ENCODE measurements at regions not wholly inside any gene's neighbourhood (a gene's known extent, or its start where the extent isn't known, plus 50 kb on each side); places are given as distances from the start of the nearest gene placed in this dataset.
A peak's percentile ranks its signal among the peaks of the same experiment; 100 is the strongest.
"Not testable (repeated sequence)": the region's sequence is repeated elsewhere in the genome, so short reads cannot be mapped to it uniquely, and the experiment has no call there.

- no peak for DNase-seq (ENCODE audit: low read depth, low spot score)
Measured at GRCh38 chr21:38613686-38614085, 115.4 kb upstream of the ERG start.

DNA sequence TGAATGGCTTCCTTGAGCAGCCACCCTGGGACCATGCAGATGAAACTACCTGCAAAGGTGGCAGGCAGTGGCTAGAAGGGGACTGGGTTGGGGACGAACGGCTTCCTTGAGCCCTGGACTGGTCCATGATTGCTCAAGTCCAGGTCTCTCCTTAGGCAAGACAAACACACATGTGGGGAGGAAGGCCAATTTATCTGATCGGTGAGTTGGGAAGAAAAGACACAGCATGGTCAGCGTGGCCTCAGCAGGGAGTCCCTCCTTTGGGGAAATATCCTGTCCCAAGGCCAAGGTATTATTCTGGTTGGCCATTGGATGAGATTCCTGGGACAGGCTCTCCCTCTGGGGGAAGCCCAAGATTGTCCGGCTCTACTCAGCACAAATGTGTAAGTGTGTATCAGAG is 116.3 kb upstream of the ERG start:
- no peak for DNase-seq (ENCODE audit: low read depth, low spot score)

- no peak for DNase-seq (ENCODE audit: low read depth, low spot score)
Measured at GRCh38 chr21:38619480-38619879, 121.2 kb upstream of the ERG start.

GRCh38 chr21:38619992-38620479 is 121.8 kb upstream of the ERG start:
- DNase-seq (ENCODE audit: low read depth, low spot score) = peak; percentile 12

DNA sequence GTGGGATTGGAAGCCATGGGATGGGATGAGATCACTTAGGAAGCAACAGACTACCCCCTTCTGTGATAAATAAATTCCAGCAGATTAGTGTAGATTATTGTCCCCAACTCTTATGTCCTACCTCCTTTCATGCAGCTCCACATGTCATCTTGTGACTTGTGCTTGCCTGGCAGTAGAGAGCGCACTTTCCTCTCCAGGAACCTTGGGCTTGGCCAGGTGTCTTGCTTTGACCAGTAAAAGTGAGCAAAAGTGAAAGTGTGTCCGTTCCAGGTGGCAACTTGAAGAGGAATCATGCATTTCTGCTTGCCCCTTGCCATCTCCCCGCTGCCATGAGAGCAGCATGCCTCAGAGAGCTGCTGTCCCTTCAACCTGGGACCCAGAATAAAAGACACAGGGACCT is 122.9 kb upstream of the ERG start:
- no peak for DNase-seq (ENCODE audit: low read depth, low spot score)

DNA sequence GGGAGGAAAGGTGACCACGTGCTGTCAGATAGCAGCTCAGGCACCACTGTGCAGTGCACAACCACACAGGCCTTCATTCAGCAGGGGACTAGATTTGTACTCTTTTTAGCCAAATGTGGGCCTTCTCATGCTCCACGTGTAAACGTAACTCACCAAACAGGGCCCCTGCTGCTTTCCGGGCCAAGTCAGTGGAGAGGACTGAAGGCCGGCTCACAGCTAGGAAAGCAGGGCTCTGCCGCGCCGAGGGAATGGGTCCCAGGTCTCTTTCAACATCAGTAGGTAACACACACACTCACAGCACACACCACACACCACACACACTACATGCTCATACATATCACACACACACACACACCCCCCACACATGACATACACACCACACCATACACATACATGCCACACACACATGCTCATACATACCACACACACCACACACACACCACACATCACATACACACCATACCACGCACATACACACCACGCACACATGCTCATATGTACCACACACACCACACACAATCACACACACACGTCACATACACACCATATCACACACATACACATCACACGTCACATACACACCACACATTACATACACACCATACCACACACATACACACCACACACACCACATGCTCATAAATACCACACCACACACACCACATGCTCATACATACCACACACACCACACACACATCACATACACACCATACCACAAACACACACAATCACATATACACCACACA is 124.0 kb upstream of the ERG start:
- no peak for DNase-seq (ENCODE audit: low read depth, low spot score)

DNA sequence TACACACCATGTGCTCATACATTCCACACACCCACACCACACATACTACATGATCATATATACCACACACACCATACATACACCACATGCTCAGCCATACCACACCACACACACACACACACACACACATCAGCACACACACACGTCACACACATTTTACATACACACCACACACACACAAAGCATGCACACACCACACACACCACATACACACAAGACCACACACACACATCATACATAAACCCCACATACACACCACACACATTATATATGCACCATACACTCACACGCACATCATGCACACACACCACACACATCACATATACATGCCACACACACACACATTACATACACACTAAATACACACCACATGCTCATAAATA is 124.5 kb upstream of the ERG start:
- no peak for DNase-seq (ENCODE audit: low read depth, low spot score)

DNA sequence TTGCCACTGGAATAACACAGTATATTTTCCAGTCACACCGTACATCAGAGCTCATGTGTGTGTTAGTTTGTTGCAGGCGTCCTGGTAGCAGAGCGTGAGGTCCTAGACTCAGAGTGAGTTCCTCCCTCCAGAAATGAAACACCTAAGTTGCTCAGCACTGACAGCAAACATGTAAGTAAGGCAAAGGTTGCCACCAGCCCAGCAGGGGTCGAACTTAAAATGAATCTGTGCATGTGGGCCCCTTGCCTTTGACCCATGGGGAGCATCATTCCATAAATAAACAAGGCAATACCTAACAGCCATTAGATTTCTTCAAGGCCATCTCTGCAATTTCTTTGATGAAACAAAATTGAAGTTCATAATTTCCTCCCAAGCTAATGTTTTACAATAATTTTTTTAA is 125.3 kb upstream of the ERG start:
- no peak for DNase-seq (ENCODE audit: low read depth, low spot score)

- no peak for DNase-seq (ENCODE audit: low read depth, low spot score)
Measured at GRCh38 chr21:38625000-38625399, 126.7 kb upstream of the ERG start.

DNA sequence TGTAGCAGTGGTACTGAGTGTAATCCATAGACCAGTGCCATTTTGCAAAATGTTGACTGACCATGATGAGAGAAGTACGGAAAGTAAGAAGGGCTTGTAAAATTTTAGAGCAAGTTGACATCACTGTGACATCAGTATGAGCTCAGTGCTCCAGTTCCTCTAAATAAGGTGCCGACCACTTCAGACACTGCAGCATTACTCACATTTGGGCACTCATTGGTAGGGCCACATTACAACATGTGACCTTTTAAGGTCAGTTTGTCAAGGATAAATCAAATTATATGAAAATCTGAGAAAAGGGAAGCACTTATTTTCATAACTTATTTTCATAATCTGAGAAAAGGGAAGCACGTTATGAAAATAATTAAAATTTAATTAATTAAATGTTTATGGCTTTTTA is 128.0 kb upstream of the ERG start:
- DNase-seq (ENCODE audit: low read depth, low spot score) = no peak

GRCh38 chr21:38628349-38628748 is 130.1 kb upstream of the ERG start:
- no peak for DNase-seq (ENCODE audit: low read depth, low spot score)

GRCh38 chr21:38631206-38631605 is 132.9 kb upstream of the ERG start:
- peak; percentile 40 for DNase-seq (ENCODE audit: low read depth, low spot score)

GRCh38 chr21:38631676-38632075 is 133.4 kb upstream of the ERG start:
- DNase-seq (ENCODE audit: low read depth, low spot score) = peak; percentile 11

DNA sequence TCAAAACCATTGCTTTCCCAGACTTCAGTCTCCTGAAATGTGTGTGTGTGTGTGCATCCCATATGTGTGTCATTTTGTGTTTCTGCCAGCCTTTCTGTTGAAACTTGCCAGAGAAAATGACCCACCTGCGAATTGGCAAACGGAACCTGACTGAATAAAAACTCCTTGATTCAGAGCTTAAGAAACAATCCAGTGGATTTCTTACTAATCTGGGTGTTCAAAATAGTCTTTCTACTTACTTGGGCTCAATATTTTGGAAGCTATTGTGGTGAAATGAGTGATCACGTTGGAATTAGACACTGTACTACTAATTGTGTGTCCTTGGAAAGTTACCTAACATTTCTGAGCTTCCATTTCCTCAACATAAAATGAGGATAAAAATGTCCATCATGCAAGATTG is 138.9 kb upstream of the ERG start:
- no peak for DNase-seq (ENCODE audit: low read depth, low spot score)

GRCh38 chr21:38639571-38640354 is 141.5 kb upstream of the ERG start:
- DNase-seq (ENCODE audit: low read depth, low spot score) = no peak

- DNase-seq (ENCODE audit: low read depth, low spot score) = not testable (repeated sequence)
Measured at GRCh38 chr21:38640355-38640742, 142.1 kb upstream of the ERG start.

- DNase-seq (ENCODE audit: low read depth, low spot score) = no peak
Measured at GRCh38 chr21:38643404-38644023, 145.2 kb upstream of the ERG start.

DNA sequence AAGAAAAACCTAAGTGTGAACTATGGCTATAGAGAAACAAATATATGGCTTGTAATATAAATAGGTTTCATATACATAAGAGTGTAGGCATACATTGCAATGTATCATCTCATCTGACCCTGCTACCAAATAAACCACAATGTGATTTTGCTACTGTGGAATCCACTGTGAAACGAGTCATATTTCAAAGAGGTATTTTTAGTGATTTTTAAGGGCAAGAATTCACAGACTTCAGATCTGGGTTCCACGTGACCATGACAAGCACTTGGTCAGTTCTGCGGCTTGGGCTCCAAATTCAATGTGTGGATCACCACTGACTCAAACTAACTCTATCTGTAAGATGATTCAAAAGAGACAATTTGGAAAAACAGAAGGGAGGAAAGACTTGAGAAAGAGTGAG is 147.0 kb upstream of the ERG start:
- peak; percentile 69 for DNase-seq (ENCODE audit: low read depth, low spot score)

DNA sequence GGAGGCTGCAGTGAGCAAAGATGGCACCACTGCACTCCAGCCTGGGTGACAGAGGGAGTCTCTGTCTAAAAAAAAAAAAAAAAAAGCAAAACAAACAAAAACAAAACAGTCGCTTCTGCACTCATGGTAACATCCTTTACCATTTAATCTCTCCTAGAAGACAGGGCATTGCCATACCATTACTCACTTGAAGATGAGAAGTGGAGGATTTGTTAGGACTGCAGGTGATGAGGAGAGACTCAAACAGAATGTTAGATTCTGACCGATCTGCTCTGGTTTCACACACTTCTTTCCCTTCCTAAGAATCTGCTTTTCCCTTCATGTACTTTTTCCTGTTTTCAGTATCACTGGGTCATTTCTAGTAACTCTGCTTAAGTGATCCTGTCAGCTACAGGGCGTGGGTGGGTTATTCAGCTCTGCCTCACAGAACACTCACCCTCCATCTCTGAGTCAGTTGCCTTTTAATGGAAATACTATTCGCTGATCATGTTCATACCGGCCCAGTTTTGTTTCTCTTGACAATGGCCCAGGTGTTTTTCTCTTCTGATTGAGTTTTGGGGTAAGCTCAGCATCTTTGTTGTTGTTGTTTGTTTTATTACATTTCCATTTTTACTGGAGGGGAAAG is 148.0 kb upstream of the ERG start:
- peak; percentile 30 for DNase-seq (ENCODE audit: low read depth, low spot score)

DNA sequence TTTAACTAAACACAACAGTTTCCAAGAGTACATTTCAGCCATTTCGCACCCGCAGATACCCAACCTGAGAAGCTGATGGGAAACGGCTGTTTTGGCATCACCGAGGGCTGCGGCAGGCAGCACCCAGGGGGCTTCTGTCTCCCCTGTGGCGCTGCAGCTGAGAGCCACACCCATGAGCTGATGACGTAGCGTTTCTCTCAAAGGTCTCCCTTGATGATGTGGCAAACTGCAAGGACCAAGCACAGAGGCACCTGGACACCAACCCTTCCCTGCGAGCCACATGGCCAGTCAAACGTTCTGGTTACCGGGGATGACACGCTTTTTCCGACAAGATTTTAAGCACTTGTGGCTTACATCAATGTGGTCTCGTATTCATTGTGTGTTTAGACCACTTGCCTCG is 150.8 kb upstream of the ERG start:
- no peak for DNase-seq (ENCODE audit: low read depth, low spot score)

DNA sequence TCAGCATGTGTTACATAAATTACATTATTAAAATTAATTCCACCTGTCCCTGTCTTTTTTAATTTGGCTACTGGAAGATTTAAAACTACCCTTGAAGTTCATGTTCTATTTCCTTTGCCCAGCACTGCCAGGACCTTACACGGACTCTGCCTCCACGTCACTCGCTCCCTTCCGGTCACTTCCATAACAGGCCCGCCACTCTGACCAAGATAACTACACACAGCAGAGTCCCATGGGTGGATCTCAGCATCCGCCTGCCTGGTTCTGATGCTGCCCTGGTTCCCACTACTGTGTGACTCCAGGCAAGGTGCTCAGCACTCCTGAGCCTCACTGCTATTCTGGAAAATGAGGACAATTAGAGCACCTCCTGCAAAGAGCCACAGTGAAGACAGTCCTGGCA is 153.3 kb upstream of the ERG start:
- no peak for DNase-seq (ENCODE audit: low read depth, low spot score)

DNA sequence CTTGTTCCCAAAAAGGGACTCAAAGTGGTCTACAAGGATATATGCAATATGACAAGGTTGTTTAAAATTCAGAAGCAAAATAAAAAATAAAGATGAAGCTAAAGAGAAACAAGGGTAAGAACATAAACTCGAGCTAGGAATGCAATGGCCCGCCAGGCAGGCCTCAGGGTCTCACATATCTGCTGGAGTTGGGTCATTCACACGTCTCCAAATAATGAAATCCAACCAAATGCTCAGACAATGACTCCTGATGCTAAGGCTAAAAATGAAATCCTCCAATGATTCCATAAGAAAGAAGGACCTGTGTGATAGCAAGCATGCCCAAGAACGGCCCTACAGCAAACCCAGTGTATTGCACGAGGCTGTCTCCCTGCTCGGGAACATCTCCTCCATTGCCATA is 153.3 kb upstream of the ETS2 start:
- DNase-seq (ENCODE audit: low read depth, low spot score) = no peak

Measured in astrocyte of the hippocampus (primary cell).